DND-41 (cell line): ENCODE measurements at regions not wholly inside any gene's neighbourhood (a gene's known extent, or its start where the extent isn't known, plus 50 kb on each side); places are given as distances from the start of the nearest gene placed in this dataset.

Source experiments
- ATAC-seq: fragments of 200-7000 bp; cut with Tn5 transposase; 3 replicates; pipeline ENCODE4 v1.9.1; 2021; ENCODE audit warnings: low read depth; ENCODE audit not compliant: insufficient read depth
- DNase-seq: peaks from one replicate; pipeline ENCODE4 v3.0.0-alpha.2; 2020
- H2AFZ ChIP-seq: 2 replicates; pipeline ENCODE4 v1.6.0; 2012; ENCODE audit warnings: low read depth, low read length
- H3K27ac ChIP-seq: 2 replicates; pipeline ENCODE4 v1.5.1; 2012; ENCODE audit warnings: low read length, inconsistent platforms
- H3K27me3 ChIP-seq: fragments of 200-600 bp; sonication (generic); 2 replicates; pipeline ENCODE4 v1.6.0; 2012; ENCODE audit warnings: low read length, mild to moderate bottlenecking, inconsistent platforms; ENCODE audit not compliant: insufficient read depth, poor library complexity
- H3K36me3 ChIP-seq: 2 replicates; pipeline ENCODE4 v1.5.1; 2012; ENCODE audit warnings: low read length, inconsistent platforms; ENCODE audit not compliant: insufficient read depth
- H3K4me1 ChIP-seq: 2 replicates; pipeline ENCODE4 v1.5.1; 2012; ENCODE audit warnings: mild to moderate bottlenecking, low read length; ENCODE audit not compliant: insufficient read depth
- H3K4me2 ChIP-seq: 2 replicates; pipeline ENCODE4 v1.6.0; 2012; ENCODE audit warnings: mild to moderate bottlenecking, moderate library complexity, low read length, inconsistent platforms; ENCODE audit not compliant: insufficient read depth
- H3K4me3 ChIP-seq, 2 experiments: fragments of 200-600 bp in 1 of 2; shearing (Covaris generic) in 1 of 2; 2 replicates each; pipeline ENCODE4 v1.5.1; 2012 to 2016; ENCODE audit warnings: inconsistent platforms in 2 of 2, low read length in 2 of 2, mild to moderate bottlenecking in 2 of 2, low read depth in 1 of 2, moderate library complexity in 1 of 2
- H3K79me2 ChIP-seq: 2 replicates; pipeline ENCODE4 v1.6.0; 2012; ENCODE audit warnings: low read length, inconsistent platforms; ENCODE audit not compliant: insufficient read depth
- H3K9ac ChIP-seq: 2 replicates; pipeline ENCODE4 v1.6.0; 2012; ENCODE audit warnings: low read depth, mild to moderate bottlenecking, inconsistent platforms, low read length, moderate library complexity
- H3K9me3 ChIP-seq: 2 replicates; pipeline ENCODE4 v1.5.1; 2012; ENCODE audit warnings: low read length, moderate library complexity, mild to moderate bottlenecking, inconsistent platforms; ENCODE audit not compliant: insufficient read depth, severe bottlenecking
- H4K20me1 ChIP-seq: 2 replicates; pipeline ENCODE4 v1.6.0; 2012; ENCODE audit warnings: low read length; ENCODE audit not compliant: insufficient read depth
- CTCF ChIP-seq: IDR thresholded peaks from 2 replicates; pipeline ENCODE4 v1.5.1; 2012; ENCODE audit warnings: borderline replicate concordance, low read length, moderate library complexity, mild to moderate bottlenecking; ENCODE audit not compliant: poor library complexity, severe bottlenecking; ENCODE audit errors: extremely low read depth
- EZH2 ChIP-seq: IDR thresholded peaks from 3 replicates; pipeline ENCODE4 v1.6.1; 2012; ENCODE audit warnings: borderline replicate concordance, low read depth, mild to moderate bottlenecking, moderate library complexity, low read length, inconsistent platforms; ENCODE audit not compliant: severe bottlenecking

- Histone ChIP-seq H3K9me3 (no peaks in the 10 kb centered on the region), H3K9ac (no peak overlapping the region), H4K20me1 (no peaks in the 10 kb centered on the region), H3K4me2 (no peak overlapping the region), H3K4me3 (no peak overlapping the region), H3K36me3 (no peaks in the 10 kb centered on the region), H3K4me1 (no peaks in the 10 kb centered on the region), H3K79me2 (no peaks in the 10 kb centered on the region), H3K27me3 (peaks cover 19% of the 10 kb centered on the region), H2AFZ (no peak overlapping the region), H3K27ac (no peak overlapping the region)
- TF ChIP-seq EZH2 (no peak), CTCF (no peak)
- ATAC-seq (no peak), DNase-seq (no peak)
Observed at GRCh38 chr20:59468831-59469230, 135.5 kb upstream of the PHACTR3 start.

GRCh38 chr20:59469267-59470252, 134.8 kb upstream of the PHACTR3 start:
- H3K9me3 ChIP-seq, result no peaks in the 10 kb centered on the region
- H3K27ac ChIP-seq, result no peak overlapping the region
- H3K36me3 ChIP-seq, result no peaks in the 10 kb centered on the region
- TF ChIP-seq EZH2, result no peak
- no peak for TF ChIP-seq CTCF
- no peak overlapping the region for H2AFZ ChIP-seq
- peaks cover 22% of the 10 kb centered on the region for H3K27me3 ChIP-seq
- H3K4me3 ChIP-seq, result no peak overlapping the region
- DNase-seq, result no peak
- no peak for ATAC-seq
- H3K4me2 ChIP-seq, result no peak overlapping the region
- no peaks in the 10 kb centered on the region for H3K79me2 ChIP-seq
- H4K20me1 ChIP-seq, result no peaks in the 10 kb centered on the region
- H3K9ac ChIP-seq, result no peak overlapping the region
- H3K4me1 ChIP-seq, result no peaks in the 10 kb centered on the region

GRCh38 chr20:59470521-59470920, 133.8 kb upstream of the PHACTR3 start:
- H3K4me1 ChIP-seq, result no peaks in the 10 kb centered on the region

More at GRCh38 chr20:59470521-59470920, 133.8 kb upstream of the PHACTR3 start:
- TF ChIP-seq CTCF (no peak), EZH2 (no peak)
- ATAC-seq (no peak), DNase-seq (no peak)
- H3K4me2 ChIP-seq, result no peak overlapping the region
- H2AFZ ChIP-seq, result no peak overlapping the region
- H3K4me3 ChIP-seq, result no peak overlapping the region
- H3K79me2 ChIP-seq, result no peaks in the 10 kb centered on the region
- peaks cover 26% of the 10 kb centered on the region for H3K27me3 ChIP-seq
- no peak overlapping the region for H3K9ac ChIP-seq
- H3K9me3 ChIP-seq, result no peaks in the 10 kb centered on the region
- H3K27ac ChIP-seq, result no peak overlapping the region
- H3K36me3 ChIP-seq, result no peaks in the 10 kb centered on the region
- no peaks in the 10 kb centered on the region for H4K20me1 ChIP-seq
